ENCODE measurements at regions not wholly inside any gene's neighbourhood (a gene's known extent, or its start where the extent isn't known, plus 50 kb on each side); places are given as distances from the start of the nearest gene placed in this dataset.

DNA sequence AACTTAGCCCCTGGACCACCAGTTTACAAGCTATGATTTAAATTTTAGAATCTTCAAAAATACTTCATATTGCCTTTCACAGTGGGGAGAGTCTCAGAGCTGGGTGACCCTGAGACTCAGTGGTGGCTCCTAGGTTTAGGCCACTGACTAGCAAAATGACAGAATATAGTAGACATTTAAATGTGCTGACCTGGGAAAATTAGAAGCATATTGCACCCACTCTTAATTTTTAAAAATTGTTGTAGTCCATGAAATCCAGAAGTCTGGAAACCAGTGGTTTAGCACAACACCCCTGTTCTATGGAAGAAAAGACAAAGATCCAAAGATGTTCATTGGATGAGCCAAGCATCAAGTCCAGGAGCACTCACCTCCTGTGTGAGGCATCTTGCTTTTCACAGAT lies 75.0 kb upstream of the PAPPA start:
- TF ChIP-seq, protein P1, sequence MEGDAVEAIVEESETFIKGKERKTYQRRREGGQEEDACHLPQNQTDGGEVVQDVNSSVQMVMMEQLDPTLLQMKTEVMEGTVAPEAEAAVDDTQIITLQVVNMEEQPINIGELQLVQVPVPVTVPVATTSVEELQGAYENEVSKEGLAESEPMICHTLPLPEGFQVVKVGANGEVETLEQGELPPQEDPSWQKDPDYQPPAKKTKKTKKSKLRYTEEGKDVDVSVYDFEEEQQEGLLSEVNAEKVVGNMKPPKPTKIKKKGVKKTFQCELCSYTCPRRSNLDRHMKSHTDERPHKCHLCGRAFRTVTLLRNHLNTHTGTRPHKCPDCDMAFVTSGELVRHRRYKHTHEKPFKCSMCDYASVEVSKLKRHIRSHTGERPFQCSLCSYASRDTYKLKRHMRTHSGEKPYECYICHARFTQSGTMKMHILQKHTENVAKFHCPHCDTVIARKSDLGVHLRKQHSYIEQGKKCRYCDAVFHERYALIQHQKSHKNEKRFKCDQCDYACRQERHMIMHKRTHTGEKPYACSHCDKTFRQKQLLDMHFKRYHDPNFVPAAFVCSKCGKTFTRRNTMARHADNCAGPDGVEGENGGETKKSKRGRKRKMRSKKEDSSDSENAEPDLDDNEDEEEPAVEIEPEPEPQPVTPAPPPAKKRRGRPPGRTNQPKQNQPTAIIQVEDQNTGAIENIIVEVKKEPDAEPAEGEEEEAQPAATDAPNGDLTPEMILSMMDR (IDR thresholded peaks at IDR 0.05) = no peak
- no peak for TF ChIP-seq EP300 (IDR thresholded peaks at IDR 0.05)

All from tibial nerve (tissue), 4 donors.